D721Med (cell line): ENCODE measurements at regions not wholly inside any gene's neighbourhood (a gene's known extent, or its start where the extent isn't known, plus 50 kb on each side); places are given as distances from the start of the nearest gene placed in this dataset.

Experiments used
- DNase-seq: peaks from one replicate; pipeline ENCODE4 v3.0.0; 2011; ENCODE audit warnings: low spot score; ENCODE audit not compliant: insufficient read length
- FAIRE-seq: peaks from 2 replicates; lab custom pipeline; 2011; peaks lifted over from hg19 to GRCh38; lab: Jason Lieb, UNC
- TF ChIP-seq, protein P1 (sequence below): IDR thresholded peaks from 2 replicates; pipeline ENCODE4 v1.5.1; 2012; ENCODE audit warnings: mild to moderate bottlenecking, control low read depth; ENCODE audit not compliant: insufficient read depth; ENCODE audit errors: missing control alignments

GRCh38 chr1:218670875-218671274 is 325.7 kb downstream of the TGFB2 start:
- TF ChIP-seq, protein P1, sequence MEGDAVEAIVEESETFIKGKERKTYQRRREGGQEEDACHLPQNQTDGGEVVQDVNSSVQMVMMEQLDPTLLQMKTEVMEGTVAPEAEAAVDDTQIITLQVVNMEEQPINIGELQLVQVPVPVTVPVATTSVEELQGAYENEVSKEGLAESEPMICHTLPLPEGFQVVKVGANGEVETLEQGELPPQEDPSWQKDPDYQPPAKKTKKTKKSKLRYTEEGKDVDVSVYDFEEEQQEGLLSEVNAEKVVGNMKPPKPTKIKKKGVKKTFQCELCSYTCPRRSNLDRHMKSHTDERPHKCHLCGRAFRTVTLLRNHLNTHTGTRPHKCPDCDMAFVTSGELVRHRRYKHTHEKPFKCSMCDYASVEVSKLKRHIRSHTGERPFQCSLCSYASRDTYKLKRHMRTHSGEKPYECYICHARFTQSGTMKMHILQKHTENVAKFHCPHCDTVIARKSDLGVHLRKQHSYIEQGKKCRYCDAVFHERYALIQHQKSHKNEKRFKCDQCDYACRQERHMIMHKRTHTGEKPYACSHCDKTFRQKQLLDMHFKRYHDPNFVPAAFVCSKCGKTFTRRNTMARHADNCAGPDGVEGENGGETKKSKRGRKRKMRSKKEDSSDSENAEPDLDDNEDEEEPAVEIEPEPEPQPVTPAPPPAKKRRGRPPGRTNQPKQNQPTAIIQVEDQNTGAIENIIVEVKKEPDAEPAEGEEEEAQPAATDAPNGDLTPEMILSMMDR = no peak
- FAIRE-seq = peak; percentile 77
- no peak for DNase-seq

DNA sequence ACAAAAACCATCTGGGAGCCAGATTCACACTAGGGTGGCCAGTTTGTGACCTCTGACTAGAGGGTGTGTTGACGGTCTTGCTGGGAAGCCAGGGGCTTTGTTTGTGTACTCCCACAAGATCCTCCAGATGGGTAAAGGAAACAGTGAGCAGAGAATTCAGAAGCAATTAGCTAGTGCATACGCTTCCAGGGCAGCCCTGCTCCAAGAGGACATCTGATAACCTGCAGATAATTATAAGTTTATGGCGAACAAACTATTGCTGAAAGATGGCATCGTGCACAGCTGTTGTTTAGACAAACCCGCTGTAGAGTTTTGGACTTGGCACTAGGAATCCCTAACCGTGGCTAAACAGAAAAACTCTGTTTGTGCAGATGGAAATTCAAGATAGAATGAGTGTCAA is 326.4 kb downstream of the TGFB2 start:
- TF ChIP-seq, protein P1 = no peak
- no peak for DNase-seq
- peak; percentile 25 for FAIRE-seq

DNA sequence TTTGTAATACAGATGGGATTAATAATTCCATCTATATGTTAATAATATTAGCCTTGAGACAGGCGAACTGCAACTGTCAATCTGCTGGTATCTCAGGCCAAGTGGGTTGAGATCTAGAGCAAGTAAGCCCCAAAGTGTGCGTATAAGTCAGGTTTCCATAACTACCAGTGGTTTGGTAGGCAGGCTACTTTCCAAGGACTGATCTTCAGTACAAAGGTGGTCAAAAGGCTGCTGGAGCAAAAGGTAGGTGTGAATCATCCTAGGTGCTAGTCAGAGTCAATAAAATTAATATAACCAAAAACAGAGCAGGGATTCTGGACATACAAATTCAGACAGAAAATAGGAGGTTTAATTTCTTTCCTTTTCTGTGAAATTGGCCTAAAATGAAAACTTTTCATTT is 328.0 kb downstream of the TGFB2 start:
- no peak for DNase-seq
- TF ChIP-seq, protein P1 = no peak
- FAIRE-seq = no peak

- TF ChIP-seq, protein P1 = no peak
- DNase-seq (no peak), FAIRE-seq (peak; percentile 84)
Observed at GRCh38 chr1:218674280-218674773, 329.2 kb downstream of the TGFB2 start.

GRCh38 chr1:218677026-218677425 is 331.9 kb downstream of the TGFB2 start:
- TF ChIP-seq, protein P1 = no peak
- no peak for DNase-seq
- FAIRE-seq = no peak

GRCh38 chr1:218679391-218679790 is 334.3 kb downstream of the TGFB2 start:
- DNase-seq (no peak), FAIRE-seq (no peak)
- TF ChIP-seq, protein P1 = no peak

DNA sequence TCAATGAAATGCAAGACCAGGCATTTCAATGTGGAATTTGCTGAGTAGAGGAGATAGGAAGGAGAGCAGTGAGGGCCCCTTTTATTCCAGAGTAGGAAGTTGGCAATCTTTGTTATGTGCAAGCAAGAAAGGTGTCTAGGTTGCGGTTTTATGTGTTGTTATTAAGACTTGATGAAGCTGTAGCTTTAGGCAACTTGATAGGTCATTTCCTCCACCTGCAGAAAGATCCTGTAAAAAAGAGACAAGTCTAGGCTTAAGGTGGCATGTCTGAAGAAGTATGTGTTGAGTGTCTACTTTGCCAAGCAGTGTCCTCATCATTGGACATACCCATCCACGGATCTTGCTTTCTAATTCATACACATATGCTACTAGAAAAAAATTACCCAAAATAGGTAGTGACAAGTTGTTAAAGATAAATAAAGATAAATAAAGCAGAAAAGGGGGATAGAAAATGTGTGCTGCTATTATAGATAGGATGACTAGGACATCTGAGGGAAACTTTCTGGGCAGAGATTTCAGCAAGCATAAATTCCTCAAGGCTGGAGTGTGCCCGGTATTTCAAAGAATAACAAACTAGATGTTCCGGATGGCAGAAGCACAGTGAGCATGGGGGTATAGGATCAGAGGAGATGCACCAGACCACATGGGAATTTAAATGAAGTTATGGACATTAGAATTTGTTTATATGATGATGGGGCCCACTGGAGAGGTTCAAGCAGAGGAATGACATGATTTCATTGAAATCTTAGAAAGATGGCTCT is 335.0 kb downstream of the TGFB2 start:
- TF ChIP-seq, protein P1 = no peak
- FAIRE-seq (no peak), DNase-seq (no peak)
